PFSK-1 (cell line): ENCODE measurements at regions not wholly inside any gene's neighbourhood (a gene's known extent, or its start where the extent isn't known, plus 50 kb on each side); places are given as distances from the start of the nearest gene placed in this dataset.

ENCODE experiments used
- FOXP2 ChIP-seq: optimal IDR thresholded peaks from 2 replicates; pipeline ENCODE3; 2011; ENCODE audit warnings: borderline replicate concordance, control low read depth, inconsistent platforms; ENCODE audit not compliant: insufficient read depth; ENCODE audit errors: extremely low read length, extremely low read depth
- SIN3A ChIP-seq: IDR thresholded peaks from 2 replicates; pipeline ENCODE4 v1.6.1; 2012; ENCODE audit warnings: mild to moderate bottlenecking, low read length, moderate library complexity, borderline replicate concordance; ENCODE audit not compliant: insufficient read depth
- TF ChIP-seq, protein P1 (sequence below), 2 experiments: IDR thresholded peaks; 2 replicates each; pipeline versions ENCODE4 v1.6.1 to v1.8.0; 2011 to 2012; ENCODE audit warnings: low read depth in 2 of 2, low read length in 2 of 2, control low read depth in 1 of 2, inconsistent platforms in 1 of 2, mild to moderate bottlenecking in 1 of 2, moderate library complexity in 1 of 2; ENCODE audit not compliant: insufficient read depth in 1 of 2

DNA sequence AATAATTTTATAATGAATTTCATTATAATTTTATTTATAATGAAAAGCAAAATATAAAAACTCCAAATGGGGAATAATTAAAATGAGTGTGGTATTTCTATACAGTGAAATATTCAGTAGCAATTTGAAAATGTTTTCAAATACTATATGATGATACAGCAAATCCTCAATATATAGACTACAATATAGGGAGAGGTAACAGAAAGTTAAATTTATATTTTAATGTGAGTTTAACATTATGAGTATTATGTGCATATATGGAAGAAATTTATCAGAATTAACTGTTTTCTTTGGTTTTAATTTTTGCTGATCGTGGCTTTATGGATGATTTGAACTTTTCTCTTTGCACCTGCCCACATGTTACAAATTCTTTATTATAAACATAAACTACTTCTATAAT lies 500.9 kb upstream of the ARRDC3 start:
- TF ChIP-seq SIN3A: no peak
- TF ChIP-seq, protein P1, sequence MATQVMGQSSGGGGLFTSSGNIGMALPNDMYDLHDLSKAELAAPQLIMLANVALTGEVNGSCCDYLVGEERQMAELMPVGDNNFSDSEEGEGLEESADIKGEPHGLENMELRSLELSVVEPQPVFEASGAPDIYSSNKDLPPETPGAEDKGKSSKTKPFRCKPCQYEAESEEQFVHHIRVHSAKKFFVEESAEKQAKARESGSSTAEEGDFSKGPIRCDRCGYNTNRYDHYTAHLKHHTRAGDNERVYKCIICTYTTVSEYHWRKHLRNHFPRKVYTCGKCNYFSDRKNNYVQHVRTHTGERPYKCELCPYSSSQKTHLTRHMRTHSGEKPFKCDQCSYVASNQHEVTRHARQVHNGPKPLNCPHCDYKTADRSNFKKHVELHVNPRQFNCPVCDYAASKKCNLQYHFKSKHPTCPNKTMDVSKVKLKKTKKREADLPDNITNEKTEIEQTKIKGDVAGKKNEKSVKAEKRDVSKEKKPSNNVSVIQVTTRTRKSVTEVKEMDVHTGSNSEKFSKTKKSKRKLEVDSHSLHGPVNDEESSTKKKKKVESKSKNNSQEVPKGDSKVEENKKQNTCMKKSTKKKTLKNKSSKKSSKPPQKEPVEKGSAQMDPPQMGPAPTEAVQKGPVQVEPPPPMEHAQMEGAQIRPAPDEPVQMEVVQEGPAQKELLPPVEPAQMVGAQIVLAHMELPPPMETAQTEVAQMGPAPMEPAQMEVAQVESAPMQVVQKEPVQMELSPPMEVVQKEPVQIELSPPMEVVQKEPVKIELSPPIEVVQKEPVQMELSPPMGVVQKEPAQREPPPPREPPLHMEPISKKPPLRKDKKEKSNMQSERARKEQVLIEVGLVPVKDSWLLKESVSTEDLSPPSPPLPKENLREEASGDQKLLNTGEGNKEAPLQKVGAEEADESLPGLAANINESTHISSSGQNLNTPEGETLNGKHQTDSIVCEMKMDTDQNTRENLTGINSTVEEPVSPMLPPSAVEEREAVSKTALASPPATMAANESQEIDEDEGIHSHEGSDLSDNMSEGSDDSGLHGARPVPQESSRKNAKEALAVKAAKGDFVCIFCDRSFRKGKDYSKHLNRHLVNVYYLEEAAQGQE (IDR thresholded peaks at IDR 0.05; ENCODE audit: insufficient read depth in 1 of 2, low read depth in 2 of 2, low read length in 2 of 2): no peak
- TF ChIP-seq FOXP2: no peak
